Fibroblast of lung (primary cell): ENCODE measurements at regions not wholly inside any gene's neighbourhood (a gene's known extent, or its start where the extent isn't known, plus 50 kb on each side); places are given as distances from the start of the nearest gene placed in this dataset.
"Not testable (repeated sequence)": the region's sequence is repeated elsewhere in the genome, so short reads cannot be mapped to it uniquely, and the experiment has no call there.

Experiments used
- DNase-seq, 2 donors: peaks; one replicate each; pipeline versions ENCODE4 v3.0.0 to v3.0.0-alpha.2; 2010; ENCODE audit warnings: low read depth in 2 of 2
- H2AFZ ChIP-seq: 2 replicates; pipeline ENCODE4 v1.5.1; 2012; ENCODE audit warnings: low read length, control low read depth, inconsistent platforms
- H3K27ac ChIP-seq: 2 replicates; pipeline ENCODE4 v1.5.1; 2011; ENCODE audit warnings: low read length, control low read depth; ENCODE audit not compliant: insufficient read depth
- H3K27me3 ChIP-seq: 2 replicates; pipeline ENCODE4 v1.5.1; 2011; ENCODE audit warnings: mild to moderate bottlenecking, low read length; ENCODE audit not compliant: control insufficient read depth, insufficient read depth
- H3K36me3 ChIP-seq: 2 replicates; pipeline ENCODE4 v1.5.1; 2011; ENCODE audit warnings: low read length; ENCODE audit not compliant: control insufficient read depth, insufficient read depth
- H3K4me1 ChIP-seq: 2 replicates; pipeline ENCODE4 v1.5.1; 2011; ENCODE audit warnings: low read length; ENCODE audit not compliant: control insufficient read depth, insufficient read depth; ENCODE audit errors: extremely low read depth
- H3K4me2 ChIP-seq: 2 replicates; pipeline ENCODE4 v1.5.1; 2011; ENCODE audit warnings: low read length, control low read depth; ENCODE audit not compliant: insufficient read depth; ENCODE audit errors: extremely low read depth
- H3K4me3 ChIP-seq, 4 experiments: fragments of 200-600 bp in 1 of 4; sonication (generic) in 1 of 4; replicated peaks in 1 of 4; 2 replicates each; pipeline ENCODE4 v1.5.1; 2011 to 2016; ENCODE audit warnings: low read length in 4 of 4, low read depth in 3 of 4, mild to moderate bottlenecking in 3 of 4, control low read depth in 2 of 4, inconsistent platforms in 1 of 4, mixed read lengths in 1 of 4; ENCODE audit not compliant: insufficient read depth in 1 of 4; ENCODE audit errors: control extremely low read depth in 1 of 4
- H3K79me2 ChIP-seq: 2 replicates; pipeline ENCODE4 v1.5.1; 2012; ENCODE audit warnings: mild to moderate bottlenecking, low read length, inconsistent platforms; ENCODE audit not compliant: control insufficient read depth, insufficient read depth
- H3K9ac ChIP-seq: 2 replicates; pipeline ENCODE4 v1.5.1; 2011; ENCODE audit warnings: mild to moderate bottlenecking, low read length, control low read depth; ENCODE audit not compliant: insufficient read depth
- H3K9me3 ChIP-seq: 2 replicates; pipeline ENCODE4 v1.5.1; 2012; ENCODE audit warnings: low read depth, low read length; ENCODE audit not compliant: control insufficient read depth, insufficient read depth
- H4K20me1 ChIP-seq: 2 replicates; pipeline ENCODE4 v1.5.1; 2011; ENCODE audit warnings: low read length; ENCODE audit not compliant: control insufficient read depth, insufficient read depth; ENCODE audit errors: extremely low read depth
- EZH2 ChIP-seq: IDR thresholded peaks from 2 replicates; pipeline ENCODE4 v1.5.1; 2012; ENCODE audit warnings: low read length, control low read depth, mild to moderate bottlenecking; ENCODE audit errors: missing control alignments
- TF ChIP-seq, protein P1 (sequence below), 2 donors: IDR thresholded peaks in 1 of 2; conservative IDR thresholded peaks in 1 of 2; 1 replicate in 1 of 2; 2 replicates in 1 of 2; pipeline ENCODE4 v1.5.1; 2011 to 2012; ENCODE audit warnings: low read length in 2 of 2, control low read depth in 1 of 2, inconsistent platforms in 1 of 2, low read depth in 1 of 2, mild to moderate bottlenecking in 1 of 2

DNA sequence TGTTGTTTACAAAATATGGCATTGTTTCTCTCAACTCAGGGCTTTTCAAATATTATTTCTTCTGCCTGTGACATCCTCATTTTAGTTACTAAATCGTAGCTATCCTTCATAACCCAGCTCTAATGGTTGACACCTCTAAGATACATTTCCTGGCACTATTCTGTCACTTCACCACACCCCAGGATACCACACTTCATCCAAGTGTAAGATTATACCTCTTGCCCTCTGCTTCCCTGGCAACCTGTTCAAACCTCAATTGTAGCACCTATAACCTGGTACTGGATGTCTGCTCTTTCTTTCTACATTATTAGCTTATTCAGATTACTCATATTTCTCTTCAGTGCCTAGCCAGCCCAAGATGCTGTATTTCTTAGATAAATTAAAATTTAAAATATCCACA is 175.7 kb upstream of the SPIN4 start:
- Histone ChIP-seq H3K4me2 (no peak overlapping the region), H3K4me3 (no peak overlapping the region), H3K27ac (no peak overlapping the region), H4K20me1 (no peaks in the 10 kb centered on the region), H3K36me3 (no peaks in the 10 kb centered on the region), H3K4me1 (no peaks in the 10 kb centered on the region), H3K27me3 (no peaks in the 10 kb centered on the region), H2AFZ (no peak overlapping the region), H3K9me3 (no peaks in the 10 kb centered on the region), H3K79me2 (no peaks in the 10 kb centered on the region), H3K9ac (no peak overlapping the region)
- DNase-seq = no peak
- TF ChIP-seq, protein P1, sequence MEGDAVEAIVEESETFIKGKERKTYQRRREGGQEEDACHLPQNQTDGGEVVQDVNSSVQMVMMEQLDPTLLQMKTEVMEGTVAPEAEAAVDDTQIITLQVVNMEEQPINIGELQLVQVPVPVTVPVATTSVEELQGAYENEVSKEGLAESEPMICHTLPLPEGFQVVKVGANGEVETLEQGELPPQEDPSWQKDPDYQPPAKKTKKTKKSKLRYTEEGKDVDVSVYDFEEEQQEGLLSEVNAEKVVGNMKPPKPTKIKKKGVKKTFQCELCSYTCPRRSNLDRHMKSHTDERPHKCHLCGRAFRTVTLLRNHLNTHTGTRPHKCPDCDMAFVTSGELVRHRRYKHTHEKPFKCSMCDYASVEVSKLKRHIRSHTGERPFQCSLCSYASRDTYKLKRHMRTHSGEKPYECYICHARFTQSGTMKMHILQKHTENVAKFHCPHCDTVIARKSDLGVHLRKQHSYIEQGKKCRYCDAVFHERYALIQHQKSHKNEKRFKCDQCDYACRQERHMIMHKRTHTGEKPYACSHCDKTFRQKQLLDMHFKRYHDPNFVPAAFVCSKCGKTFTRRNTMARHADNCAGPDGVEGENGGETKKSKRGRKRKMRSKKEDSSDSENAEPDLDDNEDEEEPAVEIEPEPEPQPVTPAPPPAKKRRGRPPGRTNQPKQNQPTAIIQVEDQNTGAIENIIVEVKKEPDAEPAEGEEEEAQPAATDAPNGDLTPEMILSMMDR (conservative IDR thresholded peaks at IDR 0.05 in 1 of 2, IDR thresholded peaks at IDR 0.05 in 1 of 2; ENCODE audit: low read depth in 1 of 2, low read length in 2 of 2) = no peak
- TF ChIP-seq EZH2 = no peak

GRCh38 chrX:63525491-63525890 is 174.4 kb upstream of the SPIN4 start:
- H3K4me1 ChIP-seq = no peaks in the 10 kb centered on the region
- no peaks in the 10 kb centered on the region for H3K9me3 ChIP-seq
- no peak overlapping the region for H3K4me2 ChIP-seq
- no peak overlapping the region for H3K27ac ChIP-seq
- no peak for DNase-seq
- H3K27me3 ChIP-seq = no peaks in the 10 kb centered on the region
- H2AFZ ChIP-seq = no peak overlapping the region
- H3K79me2 ChIP-seq = no peaks in the 10 kb centered on the region
- no peaks in the 10 kb centered on the region for H3K36me3 ChIP-seq
- H3K9ac ChIP-seq = no peak overlapping the region
- H4K20me1 ChIP-seq = no peaks in the 10 kb centered on the region
- TF ChIP-seq, protein P1 (conservative IDR thresholded peaks at IDR 0.05 in 1 of 2, IDR thresholded peaks at IDR 0.05 in 1 of 2; ENCODE audit: low read depth in 1 of 2, low read length in 2 of 2) = no peak
- TF ChIP-seq EZH2 = no peak
- H3K4me3 ChIP-seq = no peak overlapping the region

GRCh38 chrX:63519368-63519767 is 168.2 kb upstream of the SPIN4 start:
- not testable (repeated sequence) for H3K4me3 ChIP-seq, H4K20me1 ChIP-seq, H3K27me3 ChIP-seq, H3K27ac ChIP-seq, H3K9ac ChIP-seq, H3K4me2 ChIP-seq, DNase-seq, H3K4me1 ChIP-seq, H2AFZ ChIP-seq, H3K9me3 ChIP-seq, H3K79me2 ChIP-seq, H3K36me3 ChIP-seq
